RPMI8226 (cell line): ENCODE measurements at regions not wholly inside any gene's neighbourhood (a gene's known extent, or its start where the extent isn't known, plus 50 kb on each side); places are given as distances from the start of the nearest gene placed in this dataset.
A peak's percentile ranks its signal among the peaks of the same experiment; 100 is the strongest.

Experiments
- DNase-seq: peaks from one replicate; pipeline ENCODE4 v3.0.0-alpha.2; 2015

- DNase-seq = no peak
These were observed 190.6 kb downstream of the NSG2 start for GRCh38 chr5:174236070-174236469.

DNA sequence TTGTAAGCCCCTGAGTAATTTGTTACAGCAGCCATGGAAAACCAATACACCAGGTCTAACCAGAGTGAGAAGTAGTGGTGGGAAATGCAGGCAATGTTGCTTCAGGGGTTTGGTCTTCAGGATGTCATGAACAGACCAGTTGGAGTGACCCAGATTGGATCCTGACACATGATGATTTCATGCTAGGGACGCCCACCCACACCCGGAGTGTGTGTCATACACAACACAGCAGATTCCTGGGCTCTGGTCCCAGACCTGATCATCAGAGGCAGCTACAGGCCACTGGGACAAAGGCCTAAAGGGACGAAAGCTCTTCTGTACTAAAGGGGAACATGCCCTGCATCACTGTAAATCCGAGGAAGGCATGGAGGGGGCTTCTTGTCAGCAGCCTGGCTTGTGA, 194.2 kb downstream of the NSG2 start:
- DNase-seq = no peak

GRCh38 chr5:174242573-174242972, 197.1 kb downstream of the NSG2 start:
- no peak for DNase-seq

GRCh38 chr5:174243904-174244303, 198.4 kb downstream of the NSG2 start:
- DNase-seq = no peak

DNA sequence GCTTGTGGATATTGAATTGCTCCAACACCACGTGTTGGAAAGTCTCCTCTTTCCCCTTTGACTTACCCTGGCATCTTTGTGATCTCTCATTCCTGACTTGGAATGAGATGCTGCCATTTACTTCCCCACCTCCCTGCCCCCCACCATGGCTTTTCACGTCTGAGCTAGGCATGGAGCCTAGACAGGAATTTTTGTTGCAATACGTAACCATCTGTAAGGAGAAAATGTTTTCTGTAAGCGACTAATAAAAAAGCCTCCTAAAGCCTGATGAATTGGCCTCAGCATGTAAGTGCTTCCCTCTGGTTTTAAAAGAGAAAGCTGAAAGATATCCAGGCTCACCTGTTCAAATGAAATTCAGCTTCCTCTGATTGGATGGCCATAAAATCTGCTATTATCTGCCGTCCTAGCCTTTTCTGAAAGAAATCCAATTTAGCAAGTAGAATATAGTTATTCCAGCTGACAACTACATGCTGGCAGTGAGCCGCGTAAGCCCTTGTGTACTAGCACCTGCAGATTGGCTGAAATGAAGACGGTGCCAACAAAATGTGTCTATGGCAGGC, 200.1 kb downstream of the NSG2 start:
- DNase-seq = no peak

DNA sequence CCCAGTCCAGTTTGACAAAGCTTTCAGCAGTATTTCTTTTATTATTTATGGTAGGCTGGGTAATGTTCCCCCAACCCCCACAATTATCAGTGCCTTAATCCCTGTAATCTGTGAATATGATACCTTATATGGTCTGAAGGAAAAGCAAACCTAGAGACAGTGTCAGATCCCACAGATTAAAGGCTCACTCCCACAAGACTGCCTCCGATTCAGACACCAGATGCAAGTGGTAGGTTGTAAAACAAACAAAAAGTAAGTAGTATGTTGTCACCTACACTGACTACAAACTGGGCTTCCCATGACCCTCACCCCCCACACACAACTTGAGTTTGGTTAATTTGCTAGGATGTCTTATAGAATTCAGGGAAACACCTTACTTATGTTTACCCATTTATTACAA, 201.2 kb downstream of the NSG2 start:
- no peak for DNase-seq

GRCh38 chr5:174247301-174247700, 201.8 kb downstream of the NSG2 start:
- DNase-seq = no peak

- no peak for DNase-seq
These were observed 205.9 kb downstream of the NSG2 start for GRCh38 chr5:174251305-174252000.

GRCh38 chr5:174252121-174252520, 206.6 kb downstream of the NSG2 start:
- DNase-seq = no peak

- DNase-seq = no peak
These were observed 214.4 kb downstream of the NSG2 start for GRCh38 chr5:174259696-174260420.

DNA sequence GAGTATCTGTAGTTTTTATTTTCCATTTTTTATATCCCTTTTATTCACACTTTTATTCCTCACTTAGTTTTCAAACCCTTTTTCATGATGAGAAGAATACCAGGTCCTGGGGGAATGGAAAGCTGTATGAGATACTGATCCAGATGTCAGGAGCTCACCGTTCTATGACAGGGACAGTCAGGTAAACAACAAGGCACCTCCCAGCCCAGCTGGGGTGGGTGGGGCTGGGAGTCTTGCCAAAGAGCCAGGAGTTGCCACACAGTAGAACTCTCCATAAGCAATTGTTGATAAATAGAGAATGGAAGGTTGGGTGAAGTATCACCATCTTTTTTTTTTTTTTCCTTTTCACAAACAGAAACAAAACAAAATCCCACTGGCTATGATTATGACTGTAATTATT, 225.8 kb downstream of the NSG2 start:
- peak; percentile 93 for DNase-seq

DNA sequence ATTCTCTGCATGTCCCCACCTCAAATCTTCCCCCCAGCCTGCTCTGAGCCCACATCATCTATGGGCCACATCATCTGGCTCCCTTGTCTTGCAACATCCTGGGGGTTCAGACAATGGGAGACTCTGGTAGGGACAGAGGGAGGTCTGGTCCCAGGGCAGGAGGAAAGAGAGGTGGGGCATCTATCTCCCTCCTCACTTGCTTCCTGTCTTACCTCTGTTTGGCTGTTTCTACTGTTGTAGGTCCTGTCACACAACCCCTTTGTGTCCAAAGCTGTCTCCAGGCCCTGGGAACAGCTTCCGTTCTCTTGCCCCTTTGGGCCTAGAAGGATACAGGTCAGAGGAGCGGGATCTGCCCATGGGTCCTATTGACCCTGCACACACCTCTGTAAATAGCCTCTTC, 227.2 kb downstream of the NSG2 start:
- DNase-seq = no peak

DNA sequence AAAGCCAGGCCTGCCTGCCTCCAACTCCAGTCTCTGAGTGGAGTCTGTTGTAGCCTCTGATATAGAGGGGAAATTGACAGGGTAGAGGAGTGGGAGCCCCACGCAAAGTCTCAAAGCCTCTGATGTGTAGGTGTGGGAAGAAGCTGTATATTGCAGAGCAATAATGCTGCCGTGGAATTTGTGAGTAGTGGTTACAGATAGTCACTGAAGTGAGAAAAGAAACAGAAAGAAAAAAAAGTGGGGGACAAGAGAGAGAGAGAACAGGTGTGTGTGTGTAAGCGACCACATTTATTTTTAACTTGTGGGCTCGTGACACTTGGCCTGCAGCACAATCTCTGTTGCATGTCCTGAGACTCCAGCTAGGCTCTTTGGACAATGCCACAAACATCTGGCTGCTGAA, 227.8 kb downstream of the NSG2 start:
- DNase-seq = peak; percentile 87

- no peak for DNase-seq
These were observed 230.5 kb downstream of the NSG2 start for GRCh38 chr5:174275959-174276358.

GRCh38 chr5:174281089-174281760, 235.7 kb downstream of the NSG2 start:
- no peak for DNase-seq

- DNase-seq = peak; percentile 66
These were observed 236.3 kb downstream of the NSG2 start for GRCh38 chr5:174281855-174282254.

DNA sequence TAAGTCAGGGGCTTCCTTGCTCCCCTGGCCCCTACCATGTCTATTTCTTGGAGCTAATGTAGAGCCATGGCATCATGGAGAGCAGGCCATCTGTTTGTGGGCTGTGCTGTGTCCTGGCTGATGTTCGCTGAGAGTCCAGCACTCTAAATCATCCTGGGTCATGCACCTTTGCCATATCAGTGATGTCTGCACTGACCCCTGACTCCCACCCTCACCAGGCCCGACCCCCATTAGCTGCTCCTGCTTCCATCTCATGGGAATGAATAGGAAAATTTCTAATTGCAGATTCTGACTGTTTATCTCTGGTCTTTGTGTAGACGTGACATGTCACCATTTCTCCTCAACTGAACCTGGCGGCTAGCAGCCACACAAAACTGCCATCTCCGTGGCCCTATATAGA, 236.9 kb downstream of the NSG2 start:
- DNase-seq = no peak

GRCh38 chr5:174283211-174284005, 237.9 kb downstream of the NSG2 start:
- no peak for DNase-seq

DNA sequence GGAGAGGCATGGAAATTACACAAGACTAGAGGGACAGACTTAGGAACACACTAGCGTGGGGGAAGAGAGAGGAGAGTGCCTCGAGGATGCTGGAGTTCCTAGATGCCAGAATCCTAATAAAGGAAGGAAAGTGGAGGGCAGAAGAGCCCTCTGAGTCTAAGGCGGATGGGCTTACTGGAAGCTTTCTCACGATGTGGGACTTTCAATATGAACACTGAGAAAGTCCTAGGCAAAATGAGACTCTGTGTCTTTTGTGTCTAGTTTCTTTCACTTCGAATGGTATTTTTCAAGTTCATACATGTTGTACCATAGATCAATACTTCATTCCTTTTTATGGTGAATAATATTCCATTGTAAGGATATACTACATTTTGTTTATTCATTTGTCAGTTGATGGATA, 239.4 kb downstream of the NSG2 start:
- DNase-seq = no peak

- no peak for DNase-seq
These were observed 242.3 kb downstream of the NSG2 start for GRCh38 chr5:174287761-174288160.

- DNase-seq = no peak
These were observed 242.9 kb downstream of the NSG2 start for GRCh38 chr5:174288439-174288838.

- DNase-seq = no peak
These were observed 245.7 kb downstream of the NSG2 start for GRCh38 chr5:174291162-174291561.

DNA sequence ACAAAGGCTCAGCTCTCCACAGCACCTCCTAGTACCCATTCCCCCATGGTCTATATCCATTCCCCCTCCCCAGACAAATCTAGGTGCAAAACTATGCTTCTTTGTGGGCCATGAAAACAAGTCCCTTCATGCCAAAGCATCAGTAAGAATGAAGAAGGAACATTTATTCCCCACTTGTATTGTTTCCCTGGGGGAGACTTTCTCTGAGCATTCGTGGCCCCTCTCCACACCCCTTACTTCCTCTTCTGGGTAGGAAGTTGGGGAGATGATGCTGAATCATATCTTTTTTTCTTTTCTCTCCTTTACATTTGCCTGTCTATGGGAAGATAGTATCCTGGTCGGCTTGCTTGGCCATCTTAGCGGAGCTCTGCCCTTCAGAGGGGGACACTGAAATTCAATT, 246.8 kb downstream of the NSG2 start:
- DNase-seq = no peak
